GM18873 (cell line): ENCODE measurements at regions not wholly inside any gene's neighbourhood (a gene's known extent, or its start where the extent isn't known, plus 50 kb on each side); places are given as distances from the start of the nearest gene placed in this dataset.

ENCODE experiments used
- ATAC-seq: cut with Tn5 transposase; IDR thresholded peaks from one replicate; pipeline ENCODE4 v1.9.1; 2021; ENCODE audit warnings: mild to moderate bottlenecking, moderate library complexity, moderate number of reproducible peaks; ENCODE audit not compliant: unreplicated experiment, low FRiP score

- ATAC-seq = no peak
Observed at GRCh38 chr13:110965755-110966134, 50.9 kb upstream of the ANKRD10 start.

GRCh38 chr13:110965038-110965754, 50.3 kb upstream of the ANKRD10 start:
- peak; percentile 79 for ATAC-seq
